T-helper 1 cell treated with Interleukin-12 subunit alpha and Interleukin-12 subunit beta and Interleukin-4 antibody, amounts not matched to agents 30 ng/mL and 1 ng/mL, for 36 hours (primary cell): ENCODE measurements at regions not wholly inside any gene's neighbourhood (a gene's known extent, or its start where the extent isn't known, plus 50 kb on each side); places are given as distances from the start of the nearest gene placed in this dataset.

Experiments used
- intact Hi-C: fragments of 100-400 bp; cut with micrococcal nuclease; formaldehyde crosslinking; loops from one replicate; pipeline ENCODE4 v1.15.1; 2024

GRCh38 chr2:226581661-226582060, 218.0 kb downstream of the IRS1 start:
- intact Hi-C loops, result no loop called here

GRCh38 chr2:226581004-226581403, 218.6 kb downstream of the IRS1 start:
- intact Hi-C loops, result no loop called here

- intact Hi-C loops, result no loop called here
Measured at GRCh38 chr2:226580403-226580802, 219.2 kb downstream of the IRS1 start.

GRCh38 chr2:226579519-226579918, 220.1 kb downstream of the IRS1 start:
- intact Hi-C loops, result no loop called here

- intact Hi-C loops, result no loop called here
Measured at GRCh38 chr2:226578879-226579278, 220.7 kb downstream of the IRS1 start.

GRCh38 chr2:226578373-226578772, 221.2 kb downstream of the IRS1 start:
- intact Hi-C loops, result no loop called here

- intact Hi-C loops, result no loop called here
Measured at GRCh38 chr2:226575928-226576327, 223.7 kb downstream of the IRS1 start.

- intact Hi-C loops, result no loop called here
Measured at GRCh38 chr2:226573158-226573557, 226.5 kb downstream of the IRS1 start.

- intact Hi-C loops, result no loop called here
Measured at GRCh38 chr2:226564667-226565066, 235.0 kb downstream of the IRS1 start.

GRCh38 chr2:226561962-226562361, 237.7 kb downstream of the IRS1 start:
- intact Hi-C loops, result no loop called here

GRCh38 chr2:226560325-226560724, 239.3 kb downstream of the IRS1 start:
- intact Hi-C loops, result no loop called here

- intact Hi-C loops, result no loop called here
Measured at GRCh38 chr2:226559536-226559935, 240.1 kb downstream of the IRS1 start.

- intact Hi-C loops, result no loop called here
Measured at GRCh38 chr2:226558418-226558817, 241.2 kb downstream of the IRS1 start.

- intact Hi-C loops, result no loop called here
Measured at GRCh38 chr2:226556050-226556449, 243.6 kb downstream of the IRS1 start.

- intact Hi-C loops, result no loop called here
Measured at GRCh38 chr2:226554701-226555100, 244.9 kb downstream of the IRS1 start.

GRCh38 chr2:226553333-226553732, 246.3 kb downstream of the IRS1 start:
- intact Hi-C loops, result no loop called here

- intact Hi-C loops, result no loop called here
Measured at GRCh38 chr2:226552571-226553285, 246.9 kb downstream of the IRS1 start.

GRCh38 chr2:226551522-226552250, 247.9 kb downstream of the IRS1 start:
- intact Hi-C loops, result no loop called here

- intact Hi-C loops, result no loop called here
Measured at GRCh38 chr2:226550801-226551200, 248.8 kb downstream of the IRS1 start.

GRCh38 chr2:226548732-226549131, 250.9 kb downstream of the IRS1 start:
- intact Hi-C loops, result no loop called here

GRCh38 chr2:226544596-226545210, 254.9 kb downstream of the IRS1 start:
- intact Hi-C loops, result no loop called here

GRCh38 chr2:226540204-226540994, 259.2 kb downstream of the IRS1 start:
- intact Hi-C loops, result no loop called here
